ENCODE measurements at regions not wholly inside any gene's neighbourhood (a gene's known extent, or its start where the extent isn't known, plus 50 kb on each side); places are given as distances from the start of the nearest gene placed in this dataset.

GRCh38 chr5:63894690-63895089 is 67.6 kb downstream of the HTR1A start:
- Histone ChIP-seq H3K9ac (ENCODE audit: low read length) (no peak overlapping the region), H3K79me2 (replicated peaks; ENCODE audit: insufficient read depth, low read length) (no peaks in the 10 kb centered on the region), H2AFZ (ENCODE audit: low read depth, low read length) (no peak overlapping the region), H3K27ac (ENCODE audit: low read length) (no peak overlapping the region), H4K20me1 (ENCODE audit: insufficient read depth) (no peaks in the 10 kb centered on the region), H3K9me3 (ENCODE audit: low read length) (no peaks in the 10 kb centered on the region), H3K9me2 (ENCODE audit: insufficient read depth, low read length) (no peaks in the 10 kb centered on the region), H3K4me2 (ENCODE audit: low read length) (no peak overlapping the region), H3K27me3 (ENCODE audit: insufficient read depth, low read depth, low read length) (no peaks in the 10 kb centered on the region), H3F3A (ENCODE audit: insufficient read depth, low read length, poor library complexity, severe bottlenecking) (no peaks in the 10 kb centered on the region), H3K4me3 (ENCODE audit: low read length) (no peak overlapping the region), H3K36me3 (ENCODE audit: insufficient read depth, low read length) (no peaks in the 10 kb centered on the region)
- TF ChIP-seq POLR2AphosphoS5 (IDR thresholded peaks at IDR 0.05), result peak; percentile 41
- no peak for TF ChIP-seq MXI1 (conservative IDR thresholded peaks at IDR 0.05; ENCODE audit: poor library complexity, severe bottlenecking)
- TF ChIP-seq SMC3 (conservative IDR thresholded peaks at IDR 0.05; ENCODE audit: poor library complexity), result no peak
- no peak for TF ChIP-seq EP300 (conservative IDR thresholded peaks at IDR 0.05; ENCODE audit: poor library complexity, severe bottlenecking)
- no peak for TF ChIP-seq EZH2 (IDR thresholded peaks at IDR 0.05; ENCODE audit: borderline replicate concordance, insufficient read depth, low read length, poor library complexity, severe bottlenecking)
- TF ChIP-seq REST (IDR thresholded peaks at IDR 0.05; ENCODE audit: borderline replicate concordance), result peak; percentile 95
- TF ChIP-seq TAF1 (IDR thresholded peaks at IDR 0.05; ENCODE audit: low read depth), result no peak
- no peak for TF ChIP-seq RAD21 (conservative IDR thresholded peaks at IDR 0.05)
- no peak for TF ChIP-seq CTCF (IDR thresholded peaks at IDR 0.05; ENCODE audit: poor library complexity, severe bottlenecking)

- no peak overlapping the region for H3K4me2 ChIP-seq (ENCODE audit: low read length)
- no peaks in the 10 kb centered on the region for H3F3A ChIP-seq (ENCODE audit: insufficient read depth, low read length, poor library complexity, severe bottlenecking)
- H3K27me3 ChIP-seq (ENCODE audit: insufficient read depth, low read depth, low read length), result no peaks in the 10 kb centered on the region
- no peak overlapping the region for H3K27ac ChIP-seq (ENCODE audit: low read length)
- no peaks in the 10 kb centered on the region for H4K20me1 ChIP-seq (ENCODE audit: insufficient read depth)
- H3K9me2 ChIP-seq (ENCODE audit: insufficient read depth, low read length), result no peaks in the 10 kb centered on the region
- no peak overlapping the region for H3K4me3 ChIP-seq (ENCODE audit: low read length)
- no peaks in the 10 kb centered on the region for H3K79me2 ChIP-seq (replicated peaks; ENCODE audit: insufficient read depth, low read length)
- no peak overlapping the region for H2AFZ ChIP-seq (ENCODE audit: low read depth, low read length)
- H3K9ac ChIP-seq (ENCODE audit: low read length), result no peak overlapping the region
- TF ChIP-seq REST (IDR thresholded peaks at IDR 0.05; ENCODE audit: borderline replicate concordance) (no peak), EZH2 (IDR thresholded peaks at IDR 0.05; ENCODE audit: borderline replicate concordance, insufficient read depth, low read length, poor library complexity, severe bottlenecking) (no peak), POLR2AphosphoS5 (IDR thresholded peaks at IDR 0.05) (no peak), EP300 (conservative IDR thresholded peaks at IDR 0.05; ENCODE audit: poor library complexity, severe bottlenecking) (no peak), TAF1 (IDR thresholded peaks at IDR 0.05; ENCODE audit: low read depth) (no peak), MXI1 (conservative IDR thresholded peaks at IDR 0.05; ENCODE audit: poor library complexity, severe bottlenecking) (no peak), RAD21 (conservative IDR thresholded peaks at IDR 0.05) (no peak), SMC3 (conservative IDR thresholded peaks at IDR 0.05; ENCODE audit: poor library complexity) (no peak), CTCF (IDR thresholded peaks at IDR 0.05; ENCODE audit: poor library complexity, severe bottlenecking) (no peak)
- H3K36me3 ChIP-seq (ENCODE audit: insufficient read depth, low read length), result no peaks in the 10 kb centered on the region
- no peaks in the 10 kb centered on the region for H3K9me3 ChIP-seq (ENCODE audit: low read length)
Observed at GRCh38 chr5:63878788-63879187, 83.5 kb downstream of the HTR1A start.
